ENCODE measurements at regions not wholly inside any gene's neighbourhood (a gene's known extent, or its start where the extent isn't known, plus 50 kb on each side); places are given as distances from the start of the nearest gene placed in this dataset.

DNA sequence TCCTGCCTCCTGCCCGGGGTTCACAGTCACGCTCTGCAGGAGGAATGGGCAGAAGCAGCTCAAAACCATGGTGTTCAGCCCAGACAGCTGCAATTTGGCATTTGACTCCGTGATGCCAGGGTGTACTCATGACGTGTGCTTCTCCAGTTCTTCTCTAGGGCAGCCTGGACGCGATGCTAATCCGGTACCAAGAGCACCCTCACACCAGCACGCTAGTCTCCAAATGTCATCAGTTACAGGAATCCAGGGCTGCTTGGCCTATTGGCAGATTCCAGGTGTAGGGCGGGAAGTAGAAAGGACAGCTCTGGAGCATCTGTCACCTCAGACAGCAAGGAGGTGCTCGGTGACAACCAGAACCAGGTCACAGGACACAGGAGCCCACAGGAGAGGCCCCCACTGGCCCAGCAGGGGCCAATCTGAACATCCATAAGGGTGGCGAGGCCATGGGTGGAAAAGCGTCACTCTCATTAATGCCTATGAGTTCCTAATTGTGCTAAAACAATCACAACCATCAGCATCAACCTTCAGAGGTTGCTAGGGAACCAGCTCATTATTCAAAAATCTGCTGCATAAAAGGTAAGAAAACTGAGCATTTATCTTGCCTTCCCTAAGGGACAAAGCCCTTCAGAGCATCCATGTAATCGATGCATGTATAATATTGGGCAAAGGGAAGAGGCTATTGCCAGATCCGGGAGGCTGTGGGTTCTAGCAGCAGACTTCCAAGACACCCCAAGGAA is 241.9 kb upstream of the IRX4 start:
- ATAC-seq (no peak), DNase-seq (ENCODE audit: low spot score) (no peak)
- Mint-ChIP-seq H3K36me3 (ENCODE audit: low read depth) (no peaks in the 10 kb centered on the region), H3K27me3 (ENCODE audit: insufficient read depth, low read depth, poor library complexity) (no peaks in the 10 kb centered on the region), H3K4me3 (no peak overlapping the region), H3K4me1 (peaks cover 7% of the 10 kb centered on the region), H3K9me3 (peaks cover 9% of the 10 kb centered on the region; the same call in 2 of the 3 replicates), H3K27ac (no peak overlapping the region)
- no peak overlapping the region for H3K4me2 ChIP-seq
- H4K20me1 ChIP-seq (replicated peaks; ENCODE audit: insufficient read depth), result no peaks in the 10 kb centered on the region
- no peaks in the 10 kb centered on the region for H3F3A ChIP-seq (replicated peaks; ENCODE audit: low read depth)
- no peaks in the 10 kb centered on the region; the same call in 1 of the 2 replicates for H3K9me2 ChIP-seq (ENCODE audit: insufficient read depth)
- no peak for TF ChIP-seq ZNF331 (CRISPR knock-in tag; IDR thresholded peaks at IDR 0.05; ENCODE audit: low read depth)
- TF ChIP-seq ZNF114 (CRISPR knock-in tag; IDR thresholded peaks at IDR 0.05), result no peak
- TF ChIP-seq CREB1 (CRISPR knock-in tag; IDR thresholded peaks at IDR 0.05; ENCODE audit: low read depth), result no peak
- TF ChIP-seq, protein P1, sequence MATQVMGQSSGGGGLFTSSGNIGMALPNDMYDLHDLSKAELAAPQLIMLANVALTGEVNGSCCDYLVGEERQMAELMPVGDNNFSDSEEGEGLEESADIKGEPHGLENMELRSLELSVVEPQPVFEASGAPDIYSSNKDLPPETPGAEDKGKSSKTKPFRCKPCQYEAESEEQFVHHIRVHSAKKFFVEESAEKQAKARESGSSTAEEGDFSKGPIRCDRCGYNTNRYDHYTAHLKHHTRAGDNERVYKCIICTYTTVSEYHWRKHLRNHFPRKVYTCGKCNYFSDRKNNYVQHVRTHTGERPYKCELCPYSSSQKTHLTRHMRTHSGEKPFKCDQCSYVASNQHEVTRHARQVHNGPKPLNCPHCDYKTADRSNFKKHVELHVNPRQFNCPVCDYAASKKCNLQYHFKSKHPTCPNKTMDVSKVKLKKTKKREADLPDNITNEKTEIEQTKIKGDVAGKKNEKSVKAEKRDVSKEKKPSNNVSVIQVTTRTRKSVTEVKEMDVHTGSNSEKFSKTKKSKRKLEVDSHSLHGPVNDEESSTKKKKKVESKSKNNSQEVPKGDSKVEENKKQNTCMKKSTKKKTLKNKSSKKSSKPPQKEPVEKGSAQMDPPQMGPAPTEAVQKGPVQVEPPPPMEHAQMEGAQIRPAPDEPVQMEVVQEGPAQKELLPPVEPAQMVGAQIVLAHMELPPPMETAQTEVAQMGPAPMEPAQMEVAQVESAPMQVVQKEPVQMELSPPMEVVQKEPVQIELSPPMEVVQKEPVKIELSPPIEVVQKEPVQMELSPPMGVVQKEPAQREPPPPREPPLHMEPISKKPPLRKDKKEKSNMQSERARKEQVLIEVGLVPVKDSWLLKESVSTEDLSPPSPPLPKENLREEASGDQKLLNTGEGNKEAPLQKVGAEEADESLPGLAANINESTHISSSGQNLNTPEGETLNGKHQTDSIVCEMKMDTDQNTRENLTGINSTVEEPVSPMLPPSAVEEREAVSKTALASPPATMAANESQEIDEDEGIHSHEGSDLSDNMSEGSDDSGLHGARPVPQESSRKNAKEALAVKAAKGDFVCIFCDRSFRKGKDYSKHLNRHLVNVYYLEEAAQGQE (IDR thresholded peaks at IDR 0.05; ENCODE audit: unreplicated experiment), result no peak
- TF ChIP-seq EZH2phosphoT487 (IDR thresholded peaks at IDR 0.05; ENCODE audit: unreplicated experiment), result no peak
- TF ChIP-seq, protein P2, sequence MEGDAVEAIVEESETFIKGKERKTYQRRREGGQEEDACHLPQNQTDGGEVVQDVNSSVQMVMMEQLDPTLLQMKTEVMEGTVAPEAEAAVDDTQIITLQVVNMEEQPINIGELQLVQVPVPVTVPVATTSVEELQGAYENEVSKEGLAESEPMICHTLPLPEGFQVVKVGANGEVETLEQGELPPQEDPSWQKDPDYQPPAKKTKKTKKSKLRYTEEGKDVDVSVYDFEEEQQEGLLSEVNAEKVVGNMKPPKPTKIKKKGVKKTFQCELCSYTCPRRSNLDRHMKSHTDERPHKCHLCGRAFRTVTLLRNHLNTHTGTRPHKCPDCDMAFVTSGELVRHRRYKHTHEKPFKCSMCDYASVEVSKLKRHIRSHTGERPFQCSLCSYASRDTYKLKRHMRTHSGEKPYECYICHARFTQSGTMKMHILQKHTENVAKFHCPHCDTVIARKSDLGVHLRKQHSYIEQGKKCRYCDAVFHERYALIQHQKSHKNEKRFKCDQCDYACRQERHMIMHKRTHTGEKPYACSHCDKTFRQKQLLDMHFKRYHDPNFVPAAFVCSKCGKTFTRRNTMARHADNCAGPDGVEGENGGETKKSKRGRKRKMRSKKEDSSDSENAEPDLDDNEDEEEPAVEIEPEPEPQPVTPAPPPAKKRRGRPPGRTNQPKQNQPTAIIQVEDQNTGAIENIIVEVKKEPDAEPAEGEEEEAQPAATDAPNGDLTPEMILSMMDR (conservative IDR thresholded peaks at IDR 0.05; ENCODE audit: low read depth in 2 of 2), result no peak
- TF ChIP-seq, protein P3, sequence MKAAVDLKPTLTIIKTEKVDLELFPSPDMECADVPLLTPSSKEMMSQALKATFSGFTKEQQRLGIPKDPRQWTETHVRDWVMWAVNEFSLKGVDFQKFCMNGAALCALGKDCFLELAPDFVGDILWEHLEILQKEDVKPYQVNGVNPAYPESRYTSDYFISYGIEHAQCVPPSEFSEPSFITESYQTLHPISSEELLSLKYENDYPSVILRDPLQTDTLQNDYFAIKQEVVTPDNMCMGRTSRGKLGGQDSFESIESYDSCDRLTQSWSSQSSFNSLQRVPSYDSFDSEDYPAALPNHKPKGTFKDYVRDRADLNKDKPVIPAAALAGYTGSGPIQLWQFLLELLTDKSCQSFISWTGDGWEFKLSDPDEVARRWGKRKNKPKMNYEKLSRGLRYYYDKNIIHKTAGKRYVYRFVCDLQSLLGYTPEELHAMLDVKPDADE (IDR thresholded peaks at IDR 0.05), result no peak
- no peak for TF ChIP-seq NANOG (IDR thresholded peaks at IDR 0.05; ENCODE audit: borderline replicate concordance)
- H3K79me2 ChIP-seq (replicated peaks; ENCODE audit: insufficient read depth), result no peaks in the 10 kb centered on the region
- H2AFZ ChIP-seq, result no peak overlapping the region
- 0 out of 2 replicates have a peak, but pooled peaks cover 5% of the 10 kb centered on the region for H3K4me1 ChIP-seq (ENCODE audit: insufficient read depth)
- no peak overlapping the region for H3K27ac ChIP-seq (ENCODE audit: low read depth)
- H3K4me3 ChIP-seq, result no peak overlapping the region
- no peaks in the 10 kb centered on the region for H3K27me3 ChIP-seq (ENCODE audit: insufficient read depth)
- H3K36me3 ChIP-seq (ENCODE audit: insufficient read depth), result no peaks in the 10 kb centered on the region

Measured in GM23338 (cell line).